Activated CD8-positive, alpha-beta memory T cell treated with anti-CD3 and anti-CD28 coated beads for 36 hours (primary cell): ENCODE measurements at regions not wholly inside any gene's neighbourhood (a gene's known extent, or its start where the extent isn't known, plus 50 kb on each side); places are given as distances from the start of the nearest gene placed in this dataset.

Experiments used
- CTCF ChIA-PET: fragments of 350-600 bp; sonication (Branson Sonifier 250); formaldehyde crosslinking; loops from one replicate; lab custom pipeline; 2021; ENCODE audit warnings: antibody characterized with exemption; lab: Charles Lee
- POLR2A ChIA-PET: fragments of 350-600 bp; sonication (Branson Sonifier 250); formaldehyde crosslinking; loops from one replicate; lab custom pipeline; 2021; ENCODE audit warnings: antibody characterized with exemption; lab: Charles Lee

DNA sequence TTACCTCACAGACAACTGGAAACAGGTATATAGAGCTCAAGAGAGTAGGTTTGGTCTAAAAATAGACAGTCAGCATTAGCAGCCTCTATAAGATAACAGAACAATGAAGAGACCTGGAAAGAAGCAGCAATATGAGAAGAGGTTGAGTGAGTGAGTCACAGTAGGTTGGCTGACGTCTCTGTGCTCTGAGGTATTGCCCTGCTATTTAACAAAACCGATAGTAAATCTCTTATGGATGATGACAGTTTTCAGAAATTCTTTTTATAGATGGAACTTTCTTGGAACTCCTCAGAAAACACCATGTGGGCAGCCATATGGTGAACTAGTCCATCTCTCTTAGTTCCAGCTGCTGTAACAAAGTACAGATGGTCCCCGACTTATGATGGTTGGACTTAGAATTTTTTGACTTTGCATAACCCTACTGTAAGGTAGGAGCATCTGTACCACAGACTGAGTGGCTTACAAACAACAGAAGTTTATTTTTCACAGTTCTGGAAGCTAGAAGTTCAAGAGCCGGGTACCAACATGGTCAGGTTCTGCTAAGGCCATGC lies 123.5 kb downstream of the MBD2 start:
- ChIA-PET POLR2A (no interaction called here), CTCF (no interaction called here)

DNA sequence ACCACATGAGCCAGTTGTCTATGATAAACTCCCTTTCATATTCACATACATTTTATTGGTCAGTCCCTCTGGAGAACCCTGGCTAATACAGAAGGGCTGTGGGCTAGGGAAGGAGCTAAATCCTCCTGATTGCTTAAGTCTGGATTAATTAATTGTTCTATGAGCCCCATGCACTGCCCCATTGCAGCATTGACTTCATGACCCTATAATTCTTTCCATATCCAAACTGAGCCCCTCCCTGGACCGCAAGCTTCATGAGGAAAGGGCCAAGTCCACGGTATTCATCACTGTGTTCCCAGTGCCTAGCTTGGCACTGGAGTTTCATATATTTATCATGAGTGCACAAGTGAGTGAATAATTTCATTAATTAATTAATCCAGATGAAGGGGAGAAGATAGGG lies 124.0 kb downstream of the MBD2 start:
- CTCF ChIA-PET: no interaction called here
- POLR2A ChIA-PET: no interaction called here

DNA sequence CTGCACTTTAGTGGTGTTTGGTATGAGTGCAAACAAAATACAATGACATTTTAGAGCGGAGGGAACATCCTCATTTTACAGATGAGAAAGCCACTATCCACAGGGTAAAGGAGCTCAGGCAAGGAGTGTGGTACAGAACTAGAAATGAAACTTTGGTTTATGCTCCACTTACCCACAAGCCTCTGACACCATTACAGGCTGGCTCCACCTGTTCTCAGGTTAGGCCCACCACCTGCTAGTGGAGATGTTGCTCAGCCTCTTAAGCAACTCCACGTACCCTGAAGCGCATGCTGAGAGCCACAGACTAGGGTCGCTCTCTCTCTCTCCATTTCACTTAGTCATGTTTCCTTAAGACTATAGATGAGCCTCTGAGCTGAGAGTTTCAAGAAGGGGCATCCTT lies 130.0 kb downstream of the MBD2 start:
- CTCF ChIA-PET: no interaction called here
- POLR2A ChIA-PET: no interaction called here

DNA sequence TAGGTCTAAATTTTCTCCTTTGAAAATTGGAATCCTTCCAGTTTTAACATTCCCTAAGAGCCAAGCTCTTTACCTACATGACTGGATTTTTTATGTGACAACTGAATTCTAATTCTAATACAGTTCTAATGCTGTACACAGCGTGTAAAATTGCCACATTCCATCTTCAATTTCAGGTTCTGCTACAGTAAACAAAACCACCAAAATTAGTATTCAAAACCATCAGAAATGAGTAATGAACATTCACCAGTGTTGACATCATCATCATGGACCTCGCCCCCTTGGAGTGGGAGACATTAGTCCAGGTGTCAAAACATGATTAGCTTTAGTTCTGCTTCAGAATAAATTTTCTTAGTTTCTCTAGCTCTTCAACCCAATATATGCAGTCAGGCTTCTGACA lies 133.6 kb downstream of the MBD2 start:
- ChIA-PET POLR2A (no interaction called here), CTCF (no interaction called here)

DNA sequence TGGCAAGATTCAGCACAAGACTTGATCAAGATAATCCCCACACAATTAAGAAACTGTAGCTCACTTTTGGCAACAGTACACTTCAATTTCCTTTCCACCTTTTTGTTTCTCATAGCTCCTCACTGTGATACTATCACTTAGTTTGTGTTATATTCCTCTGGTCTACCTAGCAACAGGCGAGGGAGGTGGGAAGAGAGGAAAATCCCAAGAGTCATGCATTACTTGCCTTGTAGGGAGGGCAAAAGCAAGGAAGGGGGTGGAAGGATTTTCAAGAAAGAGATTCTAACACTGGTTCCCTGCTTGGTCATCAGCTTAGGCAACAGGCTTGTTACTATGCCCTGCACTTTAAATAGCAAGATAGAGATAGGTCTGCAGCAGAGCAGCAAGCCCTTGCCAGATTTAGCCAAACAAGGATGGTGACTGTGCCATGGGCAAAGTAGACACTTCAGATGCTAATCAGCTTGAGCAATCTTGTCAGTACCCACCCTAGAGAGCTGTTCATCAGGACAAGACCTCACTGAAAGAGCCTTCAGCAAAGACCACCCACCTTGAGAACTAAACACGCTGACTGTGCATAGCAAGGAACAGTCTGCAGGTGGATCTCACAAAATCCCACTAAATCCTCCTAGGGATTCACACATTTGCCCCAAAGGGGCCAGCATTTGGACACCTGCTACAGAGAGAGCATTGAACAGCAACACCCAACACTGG lies 134.6 kb downstream of the MBD2 start:
- ChIA-PET POLR2A (interaction anchor here (0.5 kb wide), 1 partner anchor 41 kb away, joined by 3 read pairs; no protein-coding TSS in a partner anchor), CTCF (interaction anchor here (0.6 kb wide), 1 partner anchor 147 kb away, joined by 3 read pairs; no protein-coding TSS in a partner anchor)

DNA sequence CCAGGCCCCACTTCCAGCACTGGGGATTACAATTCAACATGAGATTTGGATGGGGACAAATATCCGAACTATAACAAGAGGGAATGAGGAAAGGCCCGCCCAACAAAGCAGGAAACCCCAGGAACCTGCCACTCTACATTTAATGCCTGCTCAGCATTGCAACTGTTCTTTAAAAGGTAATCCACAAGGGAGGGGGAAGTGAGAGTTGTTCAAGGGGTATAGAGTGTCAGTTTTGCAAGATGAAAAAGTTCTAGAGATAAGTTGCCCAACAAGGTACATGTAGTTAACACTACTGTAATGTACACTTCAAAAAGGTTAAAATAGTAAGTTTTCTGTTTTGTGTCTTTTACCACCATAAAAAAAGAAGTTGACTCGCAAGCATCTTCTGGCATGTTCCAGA lies 137.6 kb downstream of the MBD2 start:
- ChIA-PET POLR2A (no interaction called here), CTCF (no interaction called here)

DNA sequence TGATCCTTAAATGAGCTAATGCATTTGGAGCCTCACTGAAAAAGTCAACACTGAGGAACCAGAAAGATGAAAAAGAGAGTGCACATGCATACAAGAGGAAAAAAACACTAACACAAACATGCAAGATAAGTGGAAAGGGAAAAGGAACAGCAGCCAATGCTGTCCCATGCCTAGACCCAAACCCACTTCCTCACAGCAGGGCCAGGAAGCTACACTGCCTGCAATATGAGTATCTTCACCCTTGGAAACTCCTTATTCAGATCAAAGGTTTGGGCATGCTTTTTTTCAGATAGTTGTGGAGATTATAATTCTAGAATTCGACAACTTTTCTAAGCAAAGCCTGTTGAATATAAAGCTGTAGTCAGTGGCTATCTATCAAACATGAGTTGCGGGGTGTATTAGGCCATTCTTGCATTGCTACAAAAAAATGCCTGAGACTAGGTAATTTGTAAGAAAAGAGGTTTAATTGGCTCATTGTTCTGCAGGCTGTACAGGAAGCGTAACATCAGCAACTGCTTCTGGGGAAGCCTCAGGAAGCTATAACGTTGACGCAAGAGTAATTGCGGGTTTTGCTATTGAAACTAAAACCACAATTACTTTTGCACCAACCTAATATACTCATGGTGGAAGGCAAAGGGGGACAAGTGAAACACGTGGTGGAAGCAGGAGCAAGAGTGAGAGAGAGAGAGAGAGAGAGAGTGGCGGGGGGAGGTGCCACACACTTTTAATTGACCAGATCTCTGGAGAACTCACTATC lies 138.2 kb downstream of the MBD2 start:
- ChIA-PET POLR2A (no interaction called here), CTCF (no interaction called here)

DNA sequence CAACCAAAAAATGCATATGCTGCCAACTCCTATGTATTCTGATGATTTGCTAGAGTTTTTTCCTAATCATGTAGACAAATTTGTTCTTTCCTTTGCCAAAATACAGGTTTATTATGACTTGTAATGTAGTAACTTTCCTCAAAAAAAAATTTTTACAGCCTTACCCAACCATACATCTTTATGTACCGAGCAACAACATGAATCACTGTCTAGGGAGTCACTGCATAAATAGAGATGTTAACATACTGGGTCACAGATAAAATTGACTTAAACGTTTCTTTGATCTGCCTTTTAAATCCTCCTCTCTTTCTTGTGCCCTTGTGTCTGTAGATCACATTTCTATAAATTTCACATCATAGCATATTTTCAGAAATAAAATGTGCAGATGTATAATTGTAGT lies 143.6 kb downstream of the MBD2 start:
- ChIA-PET CTCF (no interaction called here), POLR2A (no interaction called here)

DNA sequence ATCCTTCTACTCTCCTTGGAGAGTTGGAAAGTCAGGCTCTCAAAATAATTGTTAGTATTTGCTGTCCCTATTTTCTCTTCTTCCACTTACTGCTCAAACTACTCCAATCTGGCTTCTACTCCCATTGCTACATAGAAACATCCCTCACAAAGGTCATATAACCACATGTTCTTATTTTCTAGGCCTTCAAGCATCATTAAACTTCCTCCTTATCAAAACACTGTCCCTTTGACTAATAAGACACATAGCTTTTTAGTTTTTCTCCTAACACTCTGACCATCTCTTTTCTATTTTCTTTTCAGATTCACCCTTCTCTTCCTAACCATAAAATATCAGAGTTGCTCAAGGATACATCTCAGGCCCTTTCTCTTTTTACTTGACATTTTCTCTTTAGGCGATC lies 148.3 kb downstream of the MBD2 start:
- CTCF ChIA-PET: no interaction called here
- POLR2A ChIA-PET: no interaction called here

DNA sequence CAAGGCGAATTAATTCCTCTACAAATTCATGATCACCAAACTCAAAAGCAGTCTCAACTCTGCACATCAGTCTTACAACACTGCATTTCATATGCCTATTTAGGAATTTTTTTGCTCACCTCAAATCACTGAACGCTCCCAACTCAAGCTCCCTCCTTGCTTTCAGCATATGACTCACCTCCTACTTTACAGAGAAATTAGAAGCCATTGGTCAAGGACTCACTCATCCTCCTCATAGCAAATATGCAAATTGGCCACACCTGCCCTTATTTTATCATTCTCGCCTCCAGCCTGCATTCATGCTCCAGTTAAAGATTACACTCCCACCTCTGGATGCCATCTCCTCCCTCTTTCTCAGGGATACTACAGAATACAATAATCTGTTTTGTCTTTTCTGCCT lies 148.8 kb downstream of the MBD2 start:
- POLR2A ChIA-PET: no interaction called here

DNA sequence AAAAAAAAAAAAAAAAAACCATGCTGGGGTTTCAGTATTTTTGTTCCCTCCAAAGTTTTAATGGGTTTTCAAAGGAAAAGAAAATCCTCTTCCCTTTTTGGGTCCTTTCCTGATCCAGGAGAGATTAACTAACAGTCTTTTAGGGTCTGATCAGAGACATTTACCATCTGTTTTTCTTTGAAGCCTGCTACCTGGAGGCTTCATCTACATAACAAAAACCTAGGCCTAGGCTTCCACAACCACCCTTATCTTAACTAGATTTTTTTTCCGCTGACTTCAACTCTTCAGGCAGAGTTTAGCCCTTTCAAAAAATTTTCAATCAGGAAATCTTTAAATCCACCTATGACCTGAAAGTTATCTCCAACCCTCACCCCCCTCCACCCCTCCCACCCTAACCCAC lies 154.7 kb downstream of the MBD2 start:
- CTCF ChIA-PET: no interaction called here
- POLR2A ChIA-PET: no interaction called here

More for the DNA sequence above, 148.8 kb downstream of the MBD2 start:
- CTCF ChIA-PET: no interaction called here

DNA sequence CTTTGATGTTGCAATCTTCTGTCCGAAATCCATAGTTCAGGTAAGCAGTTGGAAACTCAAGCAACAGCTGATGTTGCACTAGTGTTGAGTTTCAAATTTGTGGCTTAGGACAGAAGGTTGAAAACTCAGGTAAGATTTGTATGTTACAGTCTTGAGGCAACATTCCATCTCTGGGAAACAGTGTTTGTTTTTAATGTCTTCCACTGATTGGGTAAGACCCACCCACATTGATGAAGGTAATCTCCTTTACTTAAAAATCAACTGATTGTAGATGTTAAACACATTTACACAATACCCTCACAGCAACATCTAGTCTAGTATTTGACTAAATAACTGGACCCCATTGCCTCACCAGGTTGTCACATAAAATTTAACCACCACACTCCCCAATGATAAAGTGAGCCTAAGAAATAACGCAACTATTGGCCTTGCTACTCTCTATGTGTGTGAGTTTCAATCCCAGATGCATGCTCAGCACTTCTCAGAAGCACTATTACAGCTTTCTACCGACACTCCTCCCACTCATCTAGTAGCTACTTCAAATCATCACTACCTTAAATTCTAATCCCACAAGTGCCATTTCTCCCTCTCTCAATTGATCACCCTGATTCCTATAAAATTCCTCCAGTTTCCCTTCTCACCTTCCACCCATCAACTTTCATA lies 164.0 kb downstream of the MBD2 start:
- ChIA-PET CTCF (no interaction called here), POLR2A (no interaction called here)

DNA sequence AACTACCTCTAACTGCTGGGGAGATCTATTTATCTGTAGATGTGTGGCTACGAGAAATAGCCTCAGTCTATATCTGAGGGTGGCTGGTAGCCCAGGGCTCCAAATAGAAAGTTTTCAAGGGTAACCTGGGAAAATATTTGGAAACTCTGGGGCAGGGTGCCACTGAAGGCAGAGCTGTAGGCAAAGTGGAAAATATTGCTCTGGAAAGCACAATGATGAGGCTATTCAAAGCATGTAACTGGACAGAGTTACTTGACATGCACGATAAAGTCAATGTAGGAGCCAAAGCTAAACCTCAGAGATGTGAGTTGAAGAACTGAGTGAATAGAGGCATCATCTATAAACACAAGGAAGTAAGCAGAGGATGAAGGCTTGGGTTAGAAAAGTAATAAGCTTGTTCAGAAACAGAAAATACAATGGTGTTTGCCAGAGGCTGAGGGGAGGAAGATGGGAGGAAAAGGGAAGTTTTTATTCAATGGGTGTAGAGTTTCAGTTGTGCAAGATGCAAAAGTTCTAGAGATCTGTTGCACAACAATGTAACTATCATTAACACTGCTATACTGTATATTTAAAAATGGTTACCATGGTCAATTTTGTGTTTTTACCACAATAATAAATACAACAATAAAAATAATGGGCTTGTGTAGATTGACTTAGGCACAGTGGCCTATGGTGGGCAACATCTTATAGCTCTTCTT lies 171.6 kb downstream of the MBD2 start:
- ChIA-PET POLR2A (interaction anchor here (0.5 kb wide), 1 partner anchor 8 kb away, joined by 5 read pairs; no protein-coding TSS in a partner anchor), CTCF (no interaction called here)

DNA sequence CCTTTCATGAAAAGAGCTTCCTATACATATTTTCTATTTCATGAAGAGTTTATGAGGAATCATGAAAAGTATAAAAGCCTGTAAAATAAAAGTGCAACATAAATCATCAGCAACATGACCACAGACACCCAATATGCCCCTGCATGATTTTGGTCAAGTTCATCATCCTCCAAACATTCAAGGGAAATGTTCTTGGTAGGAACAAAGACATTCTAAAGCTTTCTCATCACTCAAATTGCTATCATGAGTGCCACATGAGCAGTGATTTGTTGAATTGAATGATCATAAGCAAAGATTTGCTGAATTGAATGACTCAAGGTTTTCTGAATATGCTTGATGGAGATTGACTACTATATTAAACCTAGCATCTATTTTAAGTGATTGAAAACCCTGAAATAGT lies 172.2 kb downstream of the MBD2 start:
- ChIA-PET POLR2A (no interaction called here), CTCF (no interaction called here)

DNA sequence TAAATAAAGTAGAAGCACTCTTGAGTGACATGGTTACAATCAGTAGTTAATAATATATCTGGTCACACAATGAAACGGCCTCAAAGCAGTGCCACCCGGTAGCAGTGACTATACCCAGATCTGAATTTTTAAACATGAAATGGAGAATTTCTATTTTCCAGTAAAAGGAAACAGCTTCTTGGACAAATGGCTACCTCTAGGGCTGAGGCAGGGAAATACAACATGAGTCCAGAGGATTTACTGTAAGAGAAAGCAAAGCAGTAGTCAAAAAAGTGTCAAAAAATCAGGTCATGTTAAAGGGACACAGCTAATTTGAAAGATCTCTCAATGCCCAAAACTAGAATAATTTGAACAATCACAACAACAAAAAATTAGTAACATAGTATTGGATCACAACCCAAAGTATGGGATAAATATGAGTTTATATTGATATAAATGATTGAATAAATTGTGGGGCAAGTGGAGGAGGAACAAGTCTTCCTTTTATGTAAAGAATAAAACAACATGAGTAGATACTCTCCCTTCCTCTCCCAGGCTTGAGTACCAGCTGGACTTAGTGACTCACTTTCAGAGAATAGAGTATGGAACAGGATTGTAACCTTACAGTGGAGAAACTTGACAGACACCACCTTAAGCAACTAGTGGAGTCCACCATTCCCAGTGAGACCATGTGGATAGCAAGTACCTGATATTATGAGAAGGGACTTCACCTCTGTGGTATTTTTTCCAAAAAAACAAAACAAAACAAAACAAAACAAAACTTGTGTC lies 180.8 kb downstream of the MBD2 start:
- ChIA-PET CTCF (no interaction called here), POLR2A (no interaction called here)

DNA sequence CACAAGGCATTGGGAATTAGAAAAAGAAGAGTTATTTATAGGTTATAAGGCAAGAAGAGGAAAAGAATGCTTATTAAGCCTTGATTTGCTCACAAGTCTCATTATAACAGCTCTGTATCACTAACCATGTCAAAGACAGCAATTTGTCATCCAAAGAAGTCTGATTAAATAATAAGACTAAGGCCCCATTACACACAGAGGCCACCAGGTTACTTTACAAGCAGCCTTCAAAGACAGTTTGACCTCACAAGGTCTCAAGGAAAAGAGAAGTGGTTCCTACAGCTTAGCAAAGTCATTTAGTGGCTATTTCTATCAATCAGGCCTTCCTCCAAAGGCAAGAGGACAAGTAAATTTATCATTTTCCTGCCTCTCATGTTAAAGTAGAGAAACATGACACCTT lies 188.5 kb downstream of the MBD2 start:
- CTCF ChIA-PET: no interaction called here
- POLR2A ChIA-PET: no interaction called here

DNA sequence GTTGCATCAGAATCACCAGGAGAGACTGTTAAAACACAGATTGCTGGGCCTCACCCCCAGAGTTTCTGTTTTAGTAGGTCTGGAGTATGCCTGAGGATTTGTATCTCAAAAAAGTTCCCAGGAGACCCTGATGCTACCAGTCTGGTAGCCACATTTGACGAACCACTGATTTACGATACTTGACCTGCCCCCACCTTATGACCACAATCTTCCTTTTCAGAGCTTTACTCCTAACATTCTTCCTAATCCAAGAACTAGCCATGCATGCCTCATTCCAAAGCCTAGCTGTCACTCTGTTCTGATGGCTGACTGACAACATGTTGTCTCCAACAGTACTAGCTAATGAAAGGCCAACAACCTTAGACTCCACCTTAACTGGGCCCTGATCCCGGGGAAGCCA lies 191.4 kb downstream of the MBD2 start:
- ChIA-PET CTCF (no interaction called here), POLR2A (no interaction called here)

DNA sequence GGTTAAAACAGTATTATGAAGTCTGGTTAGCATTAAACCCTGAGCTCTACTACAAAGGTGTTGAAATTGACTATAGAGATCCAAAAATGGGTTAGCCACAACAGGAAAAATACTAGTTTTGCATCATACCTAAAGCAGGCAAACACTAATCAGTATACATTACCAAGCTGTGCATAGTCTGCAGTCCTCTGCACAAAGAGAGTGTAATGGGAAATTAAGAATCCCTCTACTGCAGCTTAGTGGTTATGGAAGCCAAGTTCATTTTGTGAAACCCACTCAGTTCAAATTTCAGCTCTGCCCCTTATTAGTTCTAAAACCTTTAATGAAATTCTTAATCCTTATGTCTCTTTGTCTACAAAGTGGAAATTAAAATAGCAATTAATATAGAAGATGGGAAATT lies 192.1 kb downstream of the MBD2 start:
- CTCF ChIA-PET: no interaction called here
- POLR2A ChIA-PET: no interaction called here

DNA sequence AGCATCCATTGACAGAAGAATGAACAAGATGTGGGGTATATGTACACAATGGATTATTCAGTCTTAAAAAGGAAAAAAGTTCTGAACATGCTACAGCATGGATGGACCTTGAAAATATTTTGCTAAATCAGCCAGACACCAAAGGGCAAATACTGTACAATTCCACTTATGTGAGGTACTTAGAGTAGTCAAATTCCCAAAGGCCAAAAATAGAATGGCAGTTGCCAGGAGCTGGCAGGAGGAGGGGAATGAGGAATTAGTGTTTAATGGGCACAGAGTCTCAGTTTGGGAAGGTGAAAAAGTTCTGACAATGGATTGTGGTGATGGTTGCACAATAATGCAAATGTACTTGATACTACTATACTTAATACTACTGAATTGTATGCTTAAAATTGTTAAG lies 193.2 kb downstream of the MBD2 start:
- ChIA-PET CTCF (no interaction called here), POLR2A (no interaction called here)
